Epithelial cell of proximal tubule (primary cell): ENCODE measurements at regions not wholly inside any gene's neighbourhood (a gene's known extent, or its start where the extent isn't known, plus 50 kb on each side); places are given as distances from the start of the nearest gene placed in this dataset.

ENCODE experiments used
- DNase-seq: peaks from one replicate; pipeline ENCODE4 v3.0.0-alpha.2; 2011; ENCODE audit warnings: low read depth
- H3K4me3 ChIP-seq: 2 replicates; pipeline ENCODE4 v1.5.1; 2011; ENCODE audit warnings: low read depth, mild to moderate bottlenecking, low read length
- TF ChIP-seq, protein P1 (sequence below): conservative IDR thresholded peaks from 2 replicates; pipeline ENCODE4 v1.5.1; 2012; ENCODE audit warnings: low read depth, mild to moderate bottlenecking, low read length

DNA sequence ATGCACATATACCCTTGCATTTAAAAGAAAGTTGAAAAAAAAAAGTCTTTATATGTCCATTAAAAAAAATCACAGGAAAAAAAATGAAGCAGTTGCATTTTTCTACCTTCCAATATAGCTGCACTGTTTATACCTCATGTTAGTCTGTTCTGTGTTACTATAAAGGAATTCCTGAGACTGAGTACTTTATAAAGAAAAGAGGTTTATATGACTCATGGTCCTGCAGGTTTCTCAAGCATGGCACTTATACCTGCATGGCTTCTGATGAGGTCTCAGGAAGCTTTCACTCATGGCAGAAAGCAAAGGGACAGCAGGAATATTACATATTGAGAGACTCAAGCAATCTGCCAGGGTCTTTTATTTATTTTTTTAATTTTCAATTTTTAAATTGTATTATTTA lies 277.2 kb upstream of the BCHE start:
- DNase-seq: no peak
- TF ChIP-seq, protein P1, sequence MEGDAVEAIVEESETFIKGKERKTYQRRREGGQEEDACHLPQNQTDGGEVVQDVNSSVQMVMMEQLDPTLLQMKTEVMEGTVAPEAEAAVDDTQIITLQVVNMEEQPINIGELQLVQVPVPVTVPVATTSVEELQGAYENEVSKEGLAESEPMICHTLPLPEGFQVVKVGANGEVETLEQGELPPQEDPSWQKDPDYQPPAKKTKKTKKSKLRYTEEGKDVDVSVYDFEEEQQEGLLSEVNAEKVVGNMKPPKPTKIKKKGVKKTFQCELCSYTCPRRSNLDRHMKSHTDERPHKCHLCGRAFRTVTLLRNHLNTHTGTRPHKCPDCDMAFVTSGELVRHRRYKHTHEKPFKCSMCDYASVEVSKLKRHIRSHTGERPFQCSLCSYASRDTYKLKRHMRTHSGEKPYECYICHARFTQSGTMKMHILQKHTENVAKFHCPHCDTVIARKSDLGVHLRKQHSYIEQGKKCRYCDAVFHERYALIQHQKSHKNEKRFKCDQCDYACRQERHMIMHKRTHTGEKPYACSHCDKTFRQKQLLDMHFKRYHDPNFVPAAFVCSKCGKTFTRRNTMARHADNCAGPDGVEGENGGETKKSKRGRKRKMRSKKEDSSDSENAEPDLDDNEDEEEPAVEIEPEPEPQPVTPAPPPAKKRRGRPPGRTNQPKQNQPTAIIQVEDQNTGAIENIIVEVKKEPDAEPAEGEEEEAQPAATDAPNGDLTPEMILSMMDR: no peak

DNA sequence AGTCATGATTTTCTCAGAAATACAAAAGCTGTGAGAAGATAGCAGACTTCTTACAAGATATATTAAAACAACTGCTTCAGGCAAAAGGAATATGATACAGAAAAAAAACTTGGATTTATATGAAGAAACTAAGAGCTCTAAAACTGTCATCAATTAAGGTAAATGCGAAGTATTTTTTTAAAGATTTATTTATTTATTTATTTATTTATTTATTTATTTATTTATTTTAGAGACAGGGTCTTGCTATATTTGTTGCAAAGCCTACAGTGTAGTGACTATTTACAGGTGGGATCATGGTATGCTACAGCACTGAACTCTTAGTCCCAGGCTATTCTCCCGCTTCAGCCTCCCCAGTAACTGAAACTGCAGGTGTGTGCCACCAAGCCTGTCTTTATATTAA lies 274.3 kb upstream of the BCHE start:
- H3K4me3 ChIP-seq: no peak overlapping the region
- TF ChIP-seq, protein P1: no peak
- DNase-seq: no peak

More for the DNA sequence above, 277.2 kb upstream of the BCHE start:
- H3K4me3 ChIP-seq: no peak overlapping the region

DNA sequence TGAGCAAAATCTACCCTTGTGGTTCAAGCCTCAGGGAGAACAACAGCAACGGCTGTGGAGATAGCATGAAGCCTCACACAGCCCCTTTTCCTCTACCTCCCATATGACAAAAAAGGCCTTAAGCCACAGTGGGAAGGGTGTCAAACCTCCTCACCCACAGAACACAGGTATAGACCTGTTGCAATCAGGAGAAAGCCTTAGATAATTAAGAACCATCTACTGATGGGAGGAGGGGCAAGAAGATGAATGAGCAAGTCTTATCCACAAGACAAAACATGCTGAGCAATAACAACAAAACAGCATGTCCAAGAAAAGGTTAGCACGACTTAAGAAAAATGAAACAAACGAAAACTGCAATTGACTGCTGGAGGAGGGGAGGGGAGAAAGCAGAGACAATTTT lies 272.9 kb upstream of the BCHE start:
- no peak overlapping the region for H3K4me3 ChIP-seq
- TF ChIP-seq, protein P1: no peak
- DNase-seq: no peak

DNA sequence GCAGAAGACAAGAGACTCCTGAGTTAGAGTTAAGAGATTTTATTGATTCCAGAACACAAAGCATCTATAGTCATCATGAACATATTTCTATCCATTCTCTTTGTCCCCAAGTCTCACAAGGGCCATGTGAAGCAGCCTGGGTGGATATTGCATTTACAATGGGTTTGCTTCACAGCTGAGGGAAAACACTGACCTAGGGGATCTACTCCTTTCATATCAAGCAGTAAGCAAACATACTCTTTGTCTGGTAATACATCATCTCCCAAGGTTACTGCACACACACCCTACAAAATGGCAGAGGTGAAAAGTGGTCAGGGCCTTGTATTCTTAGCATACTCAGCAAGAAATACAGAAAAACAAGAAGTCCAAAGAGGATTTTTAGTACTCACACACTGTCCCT lies 267.7 kb upstream of the BCHE start:
- DNase-seq: no peak
- no peak overlapping the region for H3K4me3 ChIP-seq
- TF ChIP-seq, protein P1: no peak

DNA sequence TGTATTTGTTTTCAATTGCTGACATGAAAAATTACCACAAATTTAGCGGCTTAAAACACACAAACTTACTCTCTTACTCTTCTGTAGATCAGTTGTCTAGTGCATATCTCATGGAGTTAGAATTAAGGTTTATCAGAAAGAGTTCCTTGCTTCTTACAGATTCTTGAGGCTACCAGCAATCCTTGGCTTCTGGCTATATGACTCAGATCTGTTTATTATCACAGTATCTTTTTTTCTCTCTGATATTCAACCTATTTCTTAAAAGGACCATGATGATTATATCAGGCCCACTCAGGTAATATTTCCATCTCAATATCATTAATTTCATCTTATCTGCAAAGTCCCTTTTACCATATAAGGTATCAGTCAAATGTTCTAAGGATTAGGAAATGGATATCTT lies 263.5 kb upstream of the BCHE start:
- DNase-seq: no peak
- H3K4me3 ChIP-seq: no peak overlapping the region
- TF ChIP-seq, protein P1: no peak

DNA sequence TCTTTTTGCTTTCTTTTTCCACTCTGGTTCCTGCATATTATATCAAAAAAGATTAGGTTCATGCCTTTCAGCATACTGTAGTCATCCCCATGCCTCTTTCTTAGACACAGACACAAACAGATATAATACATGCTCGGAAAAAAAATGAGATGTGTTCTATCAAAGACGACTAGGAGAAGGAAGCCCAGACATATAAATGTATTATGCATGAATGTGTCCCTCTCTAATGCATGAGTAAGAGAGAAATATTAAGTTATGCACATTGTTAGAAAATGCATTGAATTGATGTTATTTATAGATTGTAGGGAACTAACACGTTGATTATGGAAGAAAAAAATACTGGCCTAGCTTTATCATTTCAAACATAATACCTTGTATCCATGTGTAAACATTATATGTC lies 252.4 kb upstream of the BCHE start:
- TF ChIP-seq, protein P1: no peak
- DNase-seq: no peak

DNA sequence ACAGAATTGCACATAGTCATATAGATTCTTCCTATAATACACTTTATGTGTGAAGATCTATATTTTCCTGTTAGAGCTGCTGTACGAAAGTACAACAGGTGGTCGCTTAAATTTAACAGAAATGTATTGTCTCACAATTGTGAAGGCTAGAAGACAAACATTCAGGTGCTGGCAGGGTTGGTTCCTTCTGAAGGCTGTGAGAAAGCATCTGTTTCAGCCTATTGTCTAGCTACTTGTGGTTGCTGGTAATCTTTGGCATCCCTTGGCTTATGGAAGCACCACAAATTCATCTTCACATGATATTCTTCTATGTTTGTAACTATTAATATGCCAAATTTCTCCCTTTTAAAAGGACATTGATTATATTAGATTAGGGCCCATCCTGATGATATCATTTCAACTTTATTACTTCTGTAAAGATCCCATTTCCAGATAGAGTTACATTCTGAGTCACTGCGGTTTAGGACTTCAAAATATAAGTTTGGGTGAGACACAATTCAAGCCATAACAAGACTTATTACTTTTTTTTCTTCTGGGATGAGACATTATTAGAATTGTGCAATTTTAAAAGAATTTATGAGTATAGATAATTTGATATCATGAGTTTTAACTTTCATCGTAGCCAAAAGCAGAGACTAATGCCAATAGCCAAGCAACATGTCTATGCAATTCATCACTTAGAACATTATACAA lies 248.1 kb upstream of the BCHE start:
- no peak for DNase-seq
- no peak overlapping the region for H3K4me3 ChIP-seq
- TF ChIP-seq, protein P1: no peak

More for the DNA sequence above, 252.4 kb upstream of the BCHE start:
- H3K4me3 ChIP-seq: no peak overlapping the region
